Esophagus (tissue), 2 donors: ENCODE measurements at regions not wholly inside any gene's neighbourhood (a gene's known extent, or its start where the extent isn't known, plus 50 kb on each side); places are given as distances from the start of the nearest gene placed in this dataset.

Experiments
- H3K27ac ChIP-seq, 2 donors: one replicate each; pipeline ENCODE4 v1.5.1; 2013; ENCODE audit warnings: low read depth in 2 of 2, mild to moderate bottlenecking in 2 of 2, inconsistent platforms in 1 of 2, low read length in 1 of 2, moderate library complexity in 1 of 2
- H3K27me3 ChIP-seq, 2 donors: one replicate each; pipeline ENCODE4 v1.6.1; 2013; ENCODE audit warnings: low read length in 2 of 2, control low read depth in 1 of 2, mild to moderate bottlenecking in 1 of 2; ENCODE audit not compliant: insufficient read depth in 2 of 2, control insufficient read depth in 1 of 2
- H3K36me3 ChIP-seq, 2 donors: one replicate each; pipeline ENCODE4 v1.6.1; 2013; ENCODE audit warnings: low read length in 1 of 2; ENCODE audit not compliant: control insufficient read depth in 2 of 2, insufficient read depth in 2 of 2
- H3K4me1 ChIP-seq, 2 donors: one replicate each; pipeline ENCODE4 v1.6.1; 2013; ENCODE audit warnings: low read length in 1 of 2; ENCODE audit not compliant: control insufficient read depth in 2 of 2, insufficient read depth in 2 of 2
- H3K4me3 ChIP-seq, 2 donors: one replicate each; pipeline ENCODE4 v1.5.1; 2013; ENCODE audit warnings: low read length in 2 of 2, mild to moderate bottlenecking in 2 of 2, low read depth in 1 of 2, moderate library complexity in 1 of 2
- H3K9me3 ChIP-seq, 2 donors: one replicate each; pipeline ENCODE4 v1.6.1; 2013; ENCODE audit warnings: mild to moderate bottlenecking in 2 of 2, low read depth in 1 of 2, low read length in 1 of 2, moderate library complexity in 1 of 2; ENCODE audit not compliant: control insufficient read depth in 2 of 2, insufficient read depth in 1 of 2
- WGBS, 2 donors: extraction: QIAGEN DNeasy Blood & Tissue Kit; methylation state at CpG; one replicate each; pipeline ENCODE4 v1.1.7; 2013; 5-methylcytosine and 5-hydroxymethylcytosine counted together
- donor health status: healthy with polysubstance abuse.
- donor health status: Bipolar disorder and iron deficiency.

- WGBS, 2 donors = 50 to 60% methylated on average over 5 of the region's 5 CpGs
- Histone ChIP-seq H3K27me3 (no peaks in the 10 kb centered on the region), H3K4me3 (no peak overlapping the region)
Measured at GRCh38 chr3:178236555-178237277, 299.5 kb upstream of the KCNMB2 start.

GRCh38 chr3:178238179-178238578, 298.1 kb upstream of the KCNMB2 start:
- Histone ChIP-seq H3K4me1 (no peaks in the 10 kb centered on the region), H3K27ac (no peak overlapping the region), H3K9me3 (no peaks in the 10 kb centered on the region), H3K27me3 (no peaks in the 10 kb centered on the region), H3K36me3 (no peaks in the 10 kb centered on the region), H3K4me3 (no peak overlapping the region)

More at GRCh38 chr3:178236555-178237277, 299.5 kb upstream of the KCNMB2 start:
- Histone ChIP-seq H3K9me3 (no peaks in the 10 kb centered on the region), H3K4me1 (no peaks in the 10 kb centered on the region), H3K27ac (no peak overlapping the region), H3K36me3 (no peaks in the 10 kb centered on the region)

GRCh38 chr3:178244733-178245709, 291.2 kb upstream of the KCNMB2 start:
- no peak overlapping the region for H3K4me3 ChIP-seq
- H3K27ac ChIP-seq = no peak overlapping the region
- no peaks in the 10 kb centered on the region for H3K9me3 ChIP-seq
- H3K36me3 ChIP-seq = no peaks in the 10 kb centered on the region
- WGBS, 2 donors = 71 to 72% methylated on average over 11 of the region's 11 CpGs
- no peaks in the 10 kb centered on the region for H3K4me1 ChIP-seq
- H3K27me3 ChIP-seq = no peaks in the 10 kb centered on the region

GRCh38 chr3:178246004-178246403, 290.2 kb upstream of the KCNMB2 start:
- 86 to 88% methylated on average over 3 of the region's 3 CpGs for WGBS, 2 donors
- Histone ChIP-seq H3K27ac (no peak overlapping the region), H3K4me1 (no peaks in the 10 kb centered on the region), H3K27me3 (no peaks in the 10 kb centered on the region), H3K9me3 (no peaks in the 10 kb centered on the region), H3K4me3 (no peak overlapping the region), H3K36me3 (no peaks in the 10 kb centered on the region)

- no peaks in the 10 kb centered on the region for H3K36me3 ChIP-seq
- no peaks in the 10 kb centered on the region for H3K9me3 ChIP-seq
- 57 to 66% methylated on average over 2 of the region's 2 CpGs for WGBS, 2 donors
- no peaks in the 10 kb centered on the region for H3K27me3 ChIP-seq
- H3K27ac ChIP-seq = no peak overlapping the region
- no peak overlapping the region for H3K4me3 ChIP-seq
- no peaks in the 10 kb centered on the region for H3K4me1 ChIP-seq
Measured at GRCh38 chr3:178255315-178255714, 280.9 kb upstream of the KCNMB2 start.

GRCh38 chr3:178257491-178257890, 278.7 kb upstream of the KCNMB2 start:
- Histone ChIP-seq H3K4me1 (no peaks in the 10 kb centered on the region), H3K9me3 (no peaks in the 10 kb centered on the region), H3K27me3 (no peaks in the 10 kb centered on the region), H3K4me3 (no peak overlapping the region), H3K27ac (no peak overlapping the region), H3K36me3 (no peaks in the 10 kb centered on the region)
- 86 to 87% methylated on average over 4 of the region's 4 CpGs for WGBS, 2 donors

- Histone ChIP-seq H3K4me1 (no peaks in the 10 kb centered on the region), H3K9me3 (no peaks in the 10 kb centered on the region), H3K27me3 (no peaks in the 10 kb centered on the region), H3K36me3 (no peaks in the 10 kb centered on the region), H3K4me3 (no peak overlapping the region), H3K27ac (no peak overlapping the region)
- 77 to 81% methylated on average over 1 of the region's 1 CpG for WGBS, 2 donors
Measured at GRCh38 chr3:178258121-178258520, 278.1 kb upstream of the KCNMB2 start.

- H3K4me1 ChIP-seq = no peaks in the 10 kb centered on the region
- H3K27me3 ChIP-seq = no peaks in the 10 kb centered on the region
- no peak overlapping the region for H3K4me3 ChIP-seq
- no peak overlapping the region for H3K27ac ChIP-seq
- no peaks in the 10 kb centered on the region for H3K36me3 ChIP-seq
- H3K9me3 ChIP-seq = no peaks in the 10 kb centered on the region
Measured at GRCh38 chr3:178259703-178260102, 276.5 kb upstream of the KCNMB2 start.

- Histone ChIP-seq H3K4me1 (no peaks in the 10 kb centered on the region), H3K36me3 (no peaks in the 10 kb centered on the region), H3K4me3 (no peak overlapping the region), H3K9me3 (no peaks in the 10 kb centered on the region), H3K27me3 (no peaks in the 10 kb centered on the region), H3K27ac (no peak overlapping the region)
- WGBS, 2 donors = 21 to 29% methylated on average over 4 of the region's 4 CpGs
Measured at GRCh38 chr3:178260887-178261565, 275.2 kb upstream of the KCNMB2 start.
